NCI-H510A treated with DMSO at 0.1 percent for 48 hours (cell line): ENCODE measurements at regions not wholly inside any gene's neighbourhood (a gene's known extent, or its start where the extent isn't known, plus 50 kb on each side); places are given as distances from the start of the nearest gene placed in this dataset.

Source experiments
- DNase-seq: peaks from one replicate; lab custom pipeline; 2025; lab: John Stamatoyannopoulos, UW

DNA sequence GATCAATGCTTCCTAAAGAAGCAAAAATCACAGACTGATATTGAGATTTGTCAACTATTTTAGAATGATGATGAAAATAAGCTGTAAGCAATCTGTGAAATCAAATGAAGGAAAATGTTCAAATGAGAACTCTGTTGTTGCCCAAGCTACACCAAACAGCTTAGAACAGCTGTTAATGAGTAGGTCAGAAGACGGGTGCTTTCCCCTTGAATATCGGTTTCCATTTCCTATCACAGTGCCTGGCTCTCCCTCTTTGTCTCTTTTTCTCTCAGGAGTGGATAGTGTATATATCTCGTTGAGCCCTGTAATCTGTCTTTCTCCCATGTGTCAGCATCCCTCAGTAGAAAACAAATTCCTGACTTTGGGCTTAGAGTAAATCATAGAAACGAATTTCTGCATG lies 1592.9 kb upstream of the TENM3 start:
- no peak for DNase-seq

- DNase-seq = no peak
These were observed 1590.7 kb upstream of the TENM3 start for GRCh38 chr4:180652533-180652932.

DNA sequence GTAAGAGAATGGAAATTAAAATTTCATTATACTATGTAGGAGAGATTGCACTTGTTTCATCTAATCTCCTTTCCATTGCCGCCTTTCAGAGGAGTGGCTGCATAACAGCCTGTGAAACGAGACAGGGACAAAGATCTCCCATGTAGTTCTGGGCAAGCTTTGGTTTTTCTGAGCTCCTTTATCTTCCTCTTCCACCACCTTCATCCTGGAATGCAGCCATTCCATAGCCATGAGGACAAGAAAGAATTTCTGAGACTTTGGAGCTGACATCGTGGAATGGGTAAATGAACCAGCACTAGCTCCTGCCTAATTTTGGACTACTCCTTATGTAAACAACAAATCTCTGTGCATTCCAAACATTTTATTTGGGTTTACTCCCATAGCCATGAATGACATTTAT lies 1587.3 kb upstream of the TENM3 start:
- DNase-seq = no peak

DNA sequence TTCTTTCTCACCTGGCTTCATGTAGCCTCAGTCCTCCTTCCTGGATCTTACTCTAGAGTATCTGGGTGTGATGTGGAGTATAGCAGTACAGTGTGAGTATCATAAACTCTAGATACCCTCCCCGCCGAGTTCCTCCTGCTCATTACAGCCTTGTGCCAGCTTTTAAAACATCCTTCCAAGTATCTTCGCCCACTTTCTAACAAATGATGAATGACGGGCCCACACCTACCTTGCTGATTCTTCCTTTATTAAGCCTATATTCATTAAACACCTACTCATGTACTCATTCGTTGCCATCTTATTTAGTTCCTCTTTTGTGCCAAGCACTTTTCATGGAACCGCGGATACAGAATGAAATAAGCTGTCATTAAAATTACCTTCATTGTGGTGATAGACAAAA lies 1585.3 kb upstream of the TENM3 start:
- no peak for DNase-seq

GRCh38 chr4:180664766-180665368 lies 1578.3 kb upstream of the TENM3 start:
- DNase-seq = peak; percentile 73

DNA sequence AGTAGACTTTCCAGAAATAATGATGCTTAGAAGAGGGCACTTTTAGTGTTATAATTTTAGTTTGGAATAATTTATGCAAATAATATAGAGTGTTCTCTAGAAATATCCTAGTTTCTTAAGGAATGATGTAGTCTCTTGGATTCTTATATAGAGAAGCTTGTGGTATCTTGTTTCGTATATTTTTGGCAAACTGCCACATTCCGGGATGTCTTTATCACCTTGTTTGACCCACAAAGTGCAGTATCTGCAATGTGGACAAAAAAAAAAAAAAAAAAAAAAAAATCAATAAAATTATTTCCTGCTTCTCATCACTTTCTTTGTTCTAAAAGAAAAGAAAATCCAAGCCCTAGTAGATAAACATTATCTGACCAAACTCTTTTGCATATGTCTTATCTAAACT lies 1577.7 kb upstream of the TENM3 start:
- no peak for DNase-seq

DNA sequence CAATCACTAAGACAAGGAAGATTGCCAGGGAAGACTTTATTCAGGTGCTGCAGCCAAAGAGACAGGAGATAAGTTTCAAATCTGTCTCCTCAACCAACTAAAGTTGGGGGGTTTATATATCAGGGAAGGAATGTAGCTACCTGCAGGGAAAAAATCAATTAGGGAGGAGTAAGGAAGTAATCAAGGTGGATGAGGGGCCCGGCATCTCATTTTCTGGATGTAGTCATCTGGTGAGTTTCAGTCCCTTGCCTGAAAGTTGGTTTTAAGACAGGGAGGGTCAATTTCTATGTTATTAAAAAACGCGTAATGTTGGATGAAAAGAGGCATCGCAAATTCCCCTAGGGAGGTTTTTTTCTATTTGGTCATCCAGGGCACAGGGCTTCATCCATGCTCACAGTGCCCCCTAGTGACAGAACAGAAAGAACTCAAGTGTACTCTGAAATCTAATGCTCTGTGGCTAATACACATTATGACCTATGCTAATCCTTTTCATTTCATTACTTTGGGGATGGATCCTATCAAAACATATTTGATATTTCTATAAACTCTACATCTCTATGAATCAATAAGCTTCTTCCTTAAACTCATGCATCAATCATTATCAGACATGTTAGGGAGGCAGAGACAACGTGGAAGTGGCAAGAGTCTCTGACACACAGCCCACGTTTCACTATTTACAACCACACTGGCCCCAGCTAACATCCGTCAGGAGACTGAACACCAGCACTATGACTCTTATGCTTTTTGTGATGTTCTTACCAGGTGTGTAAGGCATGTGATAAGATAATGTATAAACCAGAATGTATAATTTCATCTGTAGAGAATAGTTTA lies 1577.0 kb upstream of the TENM3 start:
- DNase-seq = peak; percentile 48

- DNase-seq = no peak
These were observed 1574.5 kb upstream of the TENM3 start for GRCh38 chr4:180668732-180669131.

DNA sequence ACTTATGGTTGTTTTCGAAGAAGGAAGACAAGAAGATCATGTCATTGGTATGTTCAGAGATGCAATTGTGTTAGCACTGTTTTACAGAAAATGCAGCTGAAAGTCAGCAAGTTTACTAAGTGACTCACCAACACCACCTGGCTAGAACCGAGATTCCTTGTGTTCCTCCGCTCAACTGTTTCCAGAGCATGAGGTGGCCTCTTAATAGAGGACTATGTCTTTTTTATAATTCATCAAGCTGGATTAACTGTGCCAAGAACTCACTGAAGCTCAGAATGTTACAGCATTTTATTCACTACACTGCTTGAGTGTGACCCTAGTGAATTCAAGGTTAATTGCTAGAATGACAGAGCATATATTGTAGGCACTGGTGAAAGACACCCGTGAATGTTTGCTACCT lies 1573.5 kb upstream of the TENM3 start:
- no peak for DNase-seq

DNA sequence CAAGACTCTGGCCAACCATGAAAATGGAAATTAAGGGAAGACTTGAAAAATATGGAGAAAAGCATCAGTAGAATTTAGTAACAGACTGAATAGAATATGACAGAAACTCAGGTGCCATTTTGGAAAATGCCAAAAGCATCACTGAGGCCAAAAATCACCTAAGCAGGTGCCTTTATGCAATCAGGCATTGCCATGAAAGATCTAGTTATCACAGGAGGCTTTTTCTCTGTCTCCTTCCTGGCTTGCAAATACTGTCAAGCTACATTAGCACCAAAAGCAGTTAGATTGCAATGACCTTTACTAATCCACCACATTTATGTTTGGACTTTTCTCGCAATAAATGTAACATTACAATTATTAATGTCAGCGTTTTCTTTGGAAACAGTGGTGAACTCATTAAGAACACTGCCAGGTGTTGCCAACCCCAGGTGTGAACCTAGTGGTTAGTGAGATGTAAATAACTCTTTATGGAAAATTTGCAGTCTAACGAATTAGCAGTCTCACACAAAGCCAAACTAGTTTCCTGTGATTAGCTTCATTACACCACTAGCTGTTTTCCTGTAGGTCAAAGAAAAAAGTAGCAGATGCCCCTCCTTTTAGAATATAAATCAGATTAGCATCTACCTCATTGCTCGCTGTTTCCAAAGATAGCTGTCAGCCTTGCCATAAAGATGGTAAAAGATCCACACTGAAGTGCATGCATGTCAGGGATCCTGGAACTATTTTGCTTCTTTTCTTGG lies 1568.4 kb upstream of the TENM3 start:
- no peak for DNase-seq

- no peak for DNase-seq
These were observed 1567.9 kb upstream of the TENM3 start for GRCh38 chr4:180675359-180675650.

- no peak for DNase-seq
These were observed 1562.9 kb upstream of the TENM3 start for GRCh38 chr4:180680305-180680704.

- DNase-seq = no peak
These were observed 1560.4 kb upstream of the TENM3 start for GRCh38 chr4:180682776-180683175.

- no peak for DNase-seq
These were observed 1560.0 kb upstream of the TENM3 start for GRCh38 chr4:180683186-180683585.

GRCh38 chr4:180688480-180688879 lies 1554.7 kb upstream of the TENM3 start:
- DNase-seq = no peak

- DNase-seq = no peak
These were observed 1548.3 kb upstream of the TENM3 start for GRCh38 chr4:180694875-180695274.

GRCh38 chr4:180695851-180696250 lies 1547.4 kb upstream of the TENM3 start:
- no peak for DNase-seq

DNA sequence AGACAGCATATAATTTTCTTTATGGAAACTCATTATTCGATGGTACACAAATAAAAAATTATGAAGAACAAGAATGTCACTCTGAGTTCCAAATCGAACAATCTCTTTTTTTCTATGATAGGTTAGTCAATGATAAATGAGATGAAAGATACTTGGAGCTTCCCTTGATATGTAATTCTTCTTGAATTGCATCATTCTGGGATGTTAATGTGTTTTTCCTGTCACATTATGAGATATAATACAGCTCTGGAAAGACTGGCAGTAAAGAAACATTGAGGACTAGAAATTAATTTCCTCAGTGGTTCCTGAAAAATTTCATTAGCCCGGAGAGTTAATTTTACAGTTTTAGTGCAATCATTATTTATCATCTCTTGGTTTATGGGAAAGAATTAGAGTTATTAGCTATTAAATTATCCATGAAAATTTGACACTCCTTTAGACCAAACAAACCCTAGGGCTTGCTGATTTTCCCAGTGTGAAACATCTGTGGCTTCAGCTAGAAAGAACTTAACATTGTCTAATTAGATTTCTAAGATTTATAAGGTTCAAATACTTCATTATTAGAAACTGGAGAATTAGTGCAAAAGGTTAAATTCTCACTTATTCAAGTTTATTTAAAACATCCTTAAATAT lies 1546.6 kb upstream of the TENM3 start:
- DNase-seq = no peak

- DNase-seq = no peak
These were observed 1544.5 kb upstream of the TENM3 start for GRCh38 chr4:180698550-180699195.

DNA sequence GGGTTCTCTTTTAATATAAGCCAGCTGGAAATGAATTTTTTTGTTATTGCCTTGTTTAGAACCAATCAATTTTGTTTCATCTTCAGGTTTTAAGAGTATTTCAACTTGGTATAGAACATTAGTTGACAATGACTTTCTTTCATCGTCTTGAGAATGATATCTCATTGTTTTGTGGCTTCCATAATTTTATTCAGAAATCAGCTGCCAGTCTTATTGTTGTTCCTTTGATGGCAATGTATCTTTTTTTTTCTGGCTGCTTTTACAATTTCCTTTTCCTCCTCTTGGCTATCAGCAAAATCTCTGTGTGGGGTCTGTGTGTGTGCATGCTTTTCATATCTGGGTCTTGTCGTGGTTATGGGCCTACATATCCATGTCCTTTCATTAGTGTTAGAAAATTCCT lies 1536.4 kb upstream of the TENM3 start:
- DNase-seq = no peak

- no peak for DNase-seq
These were observed 1532.4 kb upstream of the TENM3 start for GRCh38 chr4:180710628-180711337.
